ENCODE measurements at regions not wholly inside any gene's neighbourhood (a gene's known extent, or its start where the extent isn't known, plus 50 kb on each side); places are given as distances from the start of the nearest gene placed in this dataset.

- no peaks in the 10 kb centered on the region for H3K4me1 ChIP-seq (ENCODE audit: control insufficient read depth, low read length)
- H3K9me2 ChIP-seq (replicated peaks; ENCODE audit: control insufficient read depth, low read length), result no peaks in the 10 kb centered on the region
- H3K27ac ChIP-seq (ENCODE audit: low read depth, low read length), result no peak overlapping the region
- no peaks in the 10 kb centered on the region for H3F3A ChIP-seq (ENCODE audit: control insufficient read depth, insufficient read depth)
- H3K9me3 ChIP-seq (ENCODE audit: control insufficient read depth, insufficient read depth, low read length), result peaks cover 5% of the 10 kb centered on the region; the same call in 1 of the 2 replicates
- H3K4me2 ChIP-seq (ENCODE audit: low read length), result no peak overlapping the region
- H3K79me2 ChIP-seq (ENCODE audit: control insufficient read depth, low read length), result no peaks in the 10 kb centered on the region
- H3K27me3 ChIP-seq (ENCODE audit: control insufficient read depth, low read length), result no peaks in the 10 kb centered on the region
- no peaks in the 10 kb centered on the region for H3K36me3 ChIP-seq (ENCODE audit: control insufficient read depth, low read length)
- H3K4me3 ChIP-seq (ENCODE audit: low read length), result no peak overlapping the region
- no peaks in the 10 kb centered on the region for H4K20me1 ChIP-seq (ENCODE audit: control insufficient read depth, insufficient read depth, low read depth, low read length)
- TF ChIP-seq EZH2phosphoT487 (IDR thresholded peaks at IDR 0.05; ENCODE audit: borderline replicate concordance, low read length), result no peak
- TF ChIP-seq, protein P1, sequence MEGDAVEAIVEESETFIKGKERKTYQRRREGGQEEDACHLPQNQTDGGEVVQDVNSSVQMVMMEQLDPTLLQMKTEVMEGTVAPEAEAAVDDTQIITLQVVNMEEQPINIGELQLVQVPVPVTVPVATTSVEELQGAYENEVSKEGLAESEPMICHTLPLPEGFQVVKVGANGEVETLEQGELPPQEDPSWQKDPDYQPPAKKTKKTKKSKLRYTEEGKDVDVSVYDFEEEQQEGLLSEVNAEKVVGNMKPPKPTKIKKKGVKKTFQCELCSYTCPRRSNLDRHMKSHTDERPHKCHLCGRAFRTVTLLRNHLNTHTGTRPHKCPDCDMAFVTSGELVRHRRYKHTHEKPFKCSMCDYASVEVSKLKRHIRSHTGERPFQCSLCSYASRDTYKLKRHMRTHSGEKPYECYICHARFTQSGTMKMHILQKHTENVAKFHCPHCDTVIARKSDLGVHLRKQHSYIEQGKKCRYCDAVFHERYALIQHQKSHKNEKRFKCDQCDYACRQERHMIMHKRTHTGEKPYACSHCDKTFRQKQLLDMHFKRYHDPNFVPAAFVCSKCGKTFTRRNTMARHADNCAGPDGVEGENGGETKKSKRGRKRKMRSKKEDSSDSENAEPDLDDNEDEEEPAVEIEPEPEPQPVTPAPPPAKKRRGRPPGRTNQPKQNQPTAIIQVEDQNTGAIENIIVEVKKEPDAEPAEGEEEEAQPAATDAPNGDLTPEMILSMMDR (IDR thresholded peaks at IDR 0.05; ENCODE audit: low read depth, low read length, poor library complexity, severe bottlenecking), result no peak
Measured at GRCh38 chr5:2317540-2317939, 433.9 kb downstream of the IRX2 start.

GRCh38 chr5:2311851-2312250 is 429.1 kb upstream of the IRX4 start:
- Histone ChIP-seq H3K9me3 (ENCODE audit: control insufficient read depth, insufficient read depth, low read length) (peaks cover 5% of the 10 kb centered on the region; the same call in 1 of the 2 replicates), H3K27ac (ENCODE audit: low read depth, low read length) (no peak overlapping the region), H3K36me3 (ENCODE audit: control insufficient read depth, low read length) (no peaks in the 10 kb centered on the region), H4K20me1 (ENCODE audit: control insufficient read depth, insufficient read depth, low read depth, low read length) (no peaks in the 10 kb centered on the region), H3K9me2 (replicated peaks; ENCODE audit: control insufficient read depth, low read length) (no peaks in the 10 kb centered on the region), H3K79me2 (ENCODE audit: control insufficient read depth, low read length) (no peaks in the 10 kb centered on the region), H3K27me3 (ENCODE audit: control insufficient read depth, low read length) (no peaks in the 10 kb centered on the region), H3K4me1 (ENCODE audit: control insufficient read depth, low read length) (no peaks in the 10 kb centered on the region), H3K4me2 (ENCODE audit: low read length) (no peak overlapping the region), H3F3A (ENCODE audit: control insufficient read depth, insufficient read depth) (no peaks in the 10 kb centered on the region), H3K4me3 (ENCODE audit: low read length) (no peak overlapping the region)
- TF ChIP-seq, protein P1 (IDR thresholded peaks at IDR 0.05; ENCODE audit: low read depth, low read length, poor library complexity, severe bottlenecking), result no peak
- TF ChIP-seq EZH2phosphoT487 (IDR thresholded peaks at IDR 0.05; ENCODE audit: borderline replicate concordance, low read length), result no peak

DNA sequence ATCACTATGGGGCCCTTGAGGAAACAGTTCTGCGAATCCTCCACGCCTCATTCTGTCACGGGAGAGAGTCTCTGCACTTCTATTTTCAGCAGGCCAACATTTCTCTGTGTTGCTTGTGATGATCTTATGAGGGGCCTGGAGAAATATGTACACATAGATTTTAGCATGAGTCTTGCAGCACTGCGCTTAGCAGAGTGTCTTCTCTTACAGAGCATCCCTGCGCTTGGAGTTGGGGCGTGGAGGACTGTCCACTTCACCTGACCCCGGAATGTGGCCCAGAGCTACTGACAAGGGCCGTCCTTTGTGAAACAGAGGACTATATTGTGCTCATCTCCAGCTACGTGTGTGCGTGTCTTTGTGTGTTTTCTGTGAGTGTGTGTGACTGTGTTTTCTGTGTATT is 428.2 kb upstream of the IRX4 start:
- no peaks in the 10 kb centered on the region for H3K79me2 ChIP-seq (ENCODE audit: control insufficient read depth, low read length)
- no peak overlapping the region for H3K27ac ChIP-seq (ENCODE audit: low read depth, low read length)
- no peaks in the 10 kb centered on the region for H3K36me3 ChIP-seq (ENCODE audit: control insufficient read depth, low read length)
- no peaks in the 10 kb centered on the region for H3K4me1 ChIP-seq (ENCODE audit: control insufficient read depth, low read length)
- peaks cover 3% of the 10 kb centered on the region; the same call in 1 of the 2 replicates for H3K9me3 ChIP-seq (ENCODE audit: control insufficient read depth, insufficient read depth, low read length)
- H3F3A ChIP-seq (ENCODE audit: control insufficient read depth, insufficient read depth), result no peaks in the 10 kb centered on the region
- no peaks in the 10 kb centered on the region for H3K27me3 ChIP-seq (ENCODE audit: control insufficient read depth, low read length)
- H3K9me2 ChIP-seq (replicated peaks; ENCODE audit: control insufficient read depth, low read length), result no peaks in the 10 kb centered on the region
- H3K4me3 ChIP-seq (ENCODE audit: low read length), result no peak overlapping the region
- no peak overlapping the region for H3K4me2 ChIP-seq (ENCODE audit: low read length)
- TF ChIP-seq, protein P1 (IDR thresholded peaks at IDR 0.05; ENCODE audit: low read depth, low read length, poor library complexity, severe bottlenecking), result no peak
- TF ChIP-seq EZH2phosphoT487 (IDR thresholded peaks at IDR 0.05; ENCODE audit: borderline replicate concordance, low read length), result no peak
- H4K20me1 ChIP-seq (ENCODE audit: control insufficient read depth, insufficient read depth, low read depth, low read length), result no peaks in the 10 kb centered on the region

All from DOHH2 (cell line).